ENCODE measurements at regions not wholly inside any gene's neighbourhood (a gene's known extent, or its start where the extent isn't known, plus 50 kb on each side); places are given as distances from the start of the nearest gene placed in this dataset.
"Not testable (repeated sequence)": the region's sequence is repeated elsewhere in the genome, so short reads cannot be mapped to it uniquely, and the experiment has no call there.

GRCh38 chrX:50988649-50989048 is 78.1 kb downstream of the BMP15 start:
- in situ Hi-C loops (cut with HindIII; ENCODE audit: low pct_ligation_motif_present, low sequenced_read_pairs) = no loop called here
- TF ChIP-seq CTCF (IDR thresholded peaks at IDR 0.05; ENCODE audit: low read depth, low read length, missing control alignments) = peak; percentile 65
- Histone ChIP-seq H3K27me3 (replicated peaks) (no peaks in the 10 kb centered on the region), H3K36me3 (replicated peaks) (no peaks in the 10 kb centered on the region), H3K4me3 (ENCODE audit: low read depth, low read length) (no peak overlapping the region), H3K27ac (no peak overlapping the region)
- DNase-seq = peak; percentile 49

GRCh38 chrX:50996930-50997329 is 86.4 kb downstream of the BMP15 start:
- no peak for DNase-seq
- in situ Hi-C loops (cut with HindIII; ENCODE audit: low pct_ligation_motif_present, low sequenced_read_pairs) = no loop called here

GRCh38 chrX:51000384-51000783 is 89.8 kb downstream of the BMP15 start:
- in situ Hi-C loops (cut with HindIII; ENCODE audit: low pct_ligation_motif_present, low sequenced_read_pairs); DNase-seq; H3K36me3 ChIP-seq (replicated peaks); H3K4me3 ChIP-seq (ENCODE audit: low read depth, low read length); H3K27me3 ChIP-seq (replicated peaks); H3K27ac ChIP-seq: not testable (repeated sequence)

More at GRCh38 chrX:50996930-50997329, 86.4 kb downstream of the BMP15 start:
- Histone ChIP-seq H3K27me3 (replicated peaks) (no peaks in the 10 kb centered on the region), H3K36me3 (replicated peaks) (no peaks in the 10 kb centered on the region), H3K27ac (no peak overlapping the region), H3K4me3 (ENCODE audit: low read depth, low read length) (no peak overlapping the region)
- TF ChIP-seq CTCF (IDR thresholded peaks at IDR 0.05; ENCODE audit: low read depth, low read length, missing control alignments) = no peak

- DNase-seq; in situ Hi-C loops (cut with HindIII; ENCODE audit: low pct_ligation_motif_present, low sequenced_read_pairs); H3K4me3 ChIP-seq (ENCODE audit: low read depth, low read length); H3K36me3 ChIP-seq (replicated peaks); H3K27ac ChIP-seq; H3K27me3 ChIP-seq (replicated peaks): not testable (repeated sequence)
Measured at GRCh38 chrX:51001733-51002632, 91.4 kb downstream of the BMP15 start.

- no peak for TF ChIP-seq CTCF (IDR thresholded peaks at IDR 0.05; ENCODE audit: low read depth, low read length, missing control alignments)
- no peaks in the 10 kb centered on the region for H3K27me3 ChIP-seq (replicated peaks)
- DNase-seq = no peak
- in situ Hi-C loops (cut with HindIII; ENCODE audit: low pct_ligation_motif_present, low sequenced_read_pairs) = no loop called here
- H3K4me3 ChIP-seq (ENCODE audit: low read depth, low read length) = no peak overlapping the region
- H3K36me3 ChIP-seq (replicated peaks) = no peaks in the 10 kb centered on the region
- H3K27ac ChIP-seq = no peak overlapping the region
Measured at GRCh38 chrX:51006064-51006463, 95.5 kb downstream of the BMP15 start.

GRCh38 chrX:51024106-51024696 is 113.7 kb downstream of the BMP15 start:
- in situ Hi-C loops (cut with HindIII; ENCODE audit: low pct_ligation_motif_present, low sequenced_read_pairs) = no loop called here
- H3K4me3 ChIP-seq (ENCODE audit: low read depth, low read length) = no peak overlapping the region
- no peak overlapping the region for H3K27ac ChIP-seq
- TF ChIP-seq CTCF (IDR thresholded peaks at IDR 0.05; ENCODE audit: low read depth, low read length, missing control alignments) = no peak
- no peaks in the 10 kb centered on the region for H3K36me3 ChIP-seq (replicated peaks)
- no peak for DNase-seq
- no peaks in the 10 kb centered on the region for H3K27me3 ChIP-seq (replicated peaks)

Data from brain microvascular endothelial cell (primary cell).